CD4-positive, alpha-beta memory T cell (primary cell): ENCODE measurements at regions not wholly inside any gene's neighbourhood (a gene's known extent, or its start where the extent isn't known, plus 50 kb on each side); places are given as distances from the start of the nearest gene placed in this dataset.

Experiments used
- CTCF ChIA-PET: fragments of 350-600 bp; sonication (Branson Sonifier 250); formaldehyde crosslinking; loops from one replicate; lab custom pipeline; 2021; ENCODE audit warnings: inconsistent platforms; ENCODE audit not compliant: partially characterized antibody; lab: Charles Lee
- POLR2A ChIA-PET: fragments of 350-600 bp; sonication (Branson Sonifier 250); formaldehyde crosslinking; loops from one replicate; lab custom pipeline; 2021; ENCODE audit not compliant: partially characterized antibody; lab: Charles Lee
- DNase-seq, 5 donors: peaks; one replicate each; pipeline versions ENCODE4 v3.0.0 to v3.0.0-alpha.2; 2020 to 2022; ENCODE audit warnings: mixed read lengths in 1 of 5
- H3K27ac ChIP-seq: one replicate; pipeline ENCODE4 v1.7.0; 2013; ENCODE audit warnings: low read depth, low read length
- H3K27me3 ChIP-seq: 2 replicates; pipeline ENCODE4 v1.7.0; 2013; ENCODE audit warnings: mild to moderate bottlenecking, low read length, moderate library complexity; ENCODE audit not compliant: insufficient read depth
- H3K36me3 ChIP-seq: 2 replicates; pipeline ENCODE4 v1.7.0; 2013; ENCODE audit warnings: mild to moderate bottlenecking, low read length, moderate library complexity; ENCODE audit not compliant: insufficient read depth
- H3K4me1 ChIP-seq: 2 replicates; pipeline ENCODE4 v1.7.0; 2013; ENCODE audit warnings: mild to moderate bottlenecking, low read length, moderate library complexity; ENCODE audit not compliant: insufficient read depth
- H3K4me3 ChIP-seq, 2 donors: one replicate each; pipeline ENCODE4 v1.7.0; 2013; ENCODE audit warnings: low read length in 2 of 2, mild to moderate bottlenecking in 1 of 2
- H3K9me3 ChIP-seq, 2 donors: one replicate each; pipeline ENCODE4 v1.7.0; 2013; ENCODE audit warnings: low read length in 2 of 2, control low read depth in 1 of 2; ENCODE audit not compliant: control insufficient read depth in 1 of 2
- H3K27ac Mint-ChIP-seq, 7 donors: one replicate each; pipeline ENCODE4 v1.8.0; 2020 to 2021; ENCODE audit warnings: mixed read lengths in 7 of 7, mild to moderate bottlenecking in 6 of 7, inconsistent platforms in 3 of 7, moderate library complexity in 3 of 7
- H3K27me3 Mint-ChIP-seq, 2 donors: one replicate each; pipeline ENCODE4 v1.8.0; 2020 to 2021; ENCODE audit warnings: mixed read lengths in 2 of 2
- H3K36me3 Mint-ChIP-seq, 2 donors: one replicate each; pipeline ENCODE4 v1.8.0; 2020 to 2021; ENCODE audit warnings: mixed read lengths in 2 of 2, inconsistent platforms in 1 of 2, mild to moderate bottlenecking in 1 of 2
- H3K4me1 Mint-ChIP-seq, 4 donors: one replicate each; pipeline ENCODE4 v1.8.0; 2020 to 2021; ENCODE audit warnings: mixed read lengths in 4 of 4, mild to moderate bottlenecking in 1 of 4
- H3K4me3 Mint-ChIP-seq, 8 donors: one replicate each; pipeline ENCODE4 v1.8.0; 2020 to 2021; ENCODE audit warnings: mixed read lengths in 8 of 8, mild to moderate bottlenecking in 7 of 8, moderate library complexity in 6 of 8, inconsistent platforms in 3 of 8
- H3K9me3 Mint-ChIP-seq, 8 donors: one replicate each; pipeline ENCODE4 v1.8.0; 2020 to 2021; ENCODE audit warnings: mixed read lengths in 8 of 8, mild to moderate bottlenecking in 5 of 8, inconsistent platforms in 3 of 8, moderate library complexity in 1 of 8
- intact Hi-C: fragments of 100-400 bp; cut with micrococcal nuclease; formaldehyde crosslinking; loops from one replicate; pipeline ENCODE4 v1.15.1; 2023

DNA sequence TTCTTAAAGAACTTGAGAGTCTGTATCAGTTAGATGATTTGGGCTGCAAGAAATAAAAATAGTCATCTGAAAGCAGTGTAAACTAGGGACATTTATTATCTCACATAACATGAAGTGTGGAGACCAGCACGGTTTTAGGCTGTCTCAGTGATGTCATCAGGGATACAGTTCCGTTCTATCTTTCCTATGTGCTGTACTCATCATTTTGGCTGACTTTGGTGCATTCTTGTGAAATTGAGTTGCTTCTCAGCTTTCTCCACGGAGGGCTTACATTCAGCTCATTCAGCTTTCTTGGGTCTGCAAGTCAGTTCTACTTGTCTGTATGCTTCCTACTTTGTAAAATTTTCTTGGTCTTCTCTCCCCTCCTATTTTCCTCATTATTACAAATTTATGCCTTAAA lies 51.8 kb upstream of the LIN7C start:
- Histone ChIP-seq H3K27me3 (no peaks in the 10 kb centered on the region), H3K4me1 (no peaks in the 10 kb centered on the region), H3K9me3 (no peaks in the 10 kb centered on the region), H3K4me3 (no peak overlapping the region), H3K36me3 (no peaks in the 10 kb centered on the region), H3K27ac (no peak overlapping the region)
- no peak overlapping the region for H3K4me3 Mint-ChIP-seq
- no peaks in the 10 kb centered on the region for H3K36me3 Mint-ChIP-seq
- no peaks in the 10 kb centered on the region for H3K4me1 Mint-ChIP-seq
- CTCF ChIA-PET: no interaction called here
- no peaks in the 10 kb centered on the region for H3K27me3 Mint-ChIP-seq
- POLR2A ChIA-PET: no interaction called here
- H3K9me3 Mint-ChIP-seq: peaks cover 0 to 3% (median 0%) of the 10 kb centered on the region in 8 donors
- intact Hi-C loops: no loop called here
- DNase-seq: no peak
- no peak overlapping the region for H3K27ac Mint-ChIP-seq

DNA sequence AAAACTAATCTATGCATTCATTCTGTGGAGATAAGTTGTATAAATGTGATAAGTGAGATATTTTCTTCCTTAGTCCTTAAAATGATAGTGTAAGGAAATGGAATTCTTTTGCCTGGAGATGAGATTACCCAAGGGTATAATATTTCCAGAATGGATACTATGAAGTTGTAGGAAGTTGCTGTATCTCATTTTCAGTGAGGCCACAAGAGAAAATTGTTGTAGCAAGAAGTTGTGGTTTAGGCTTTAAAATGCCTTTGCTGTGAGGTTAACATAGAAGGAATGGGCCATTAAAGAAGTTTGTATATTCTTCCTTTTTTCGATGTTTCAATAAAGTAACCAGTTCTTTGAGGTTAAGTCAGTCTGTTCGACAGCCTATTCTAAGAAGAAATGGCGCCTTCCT lies 50.7 kb upstream of the LIN7C start:
- intact Hi-C loops: no loop called here
- no peak overlapping the region for H3K4me3 Mint-ChIP-seq
- no peaks in the 10 kb centered on the region for H3K27me3 ChIP-seq
- no peak overlapping the region for H3K4me3 ChIP-seq
- no peaks in the 10 kb centered on the region for H3K36me3 Mint-ChIP-seq
- no peak overlapping the region for H3K27ac ChIP-seq
- no peaks in the 10 kb centered on the region for H3K4me1 Mint-ChIP-seq
- peaks cover 0 to 3% (median 0%) of the 10 kb centered on the region in 8 donors for H3K9me3 Mint-ChIP-seq
- no peaks in the 10 kb centered on the region for H3K27me3 Mint-ChIP-seq
- H3K36me3 ChIP-seq: no peaks in the 10 kb centered on the region
- ChIA-PET CTCF (no interaction called here), POLR2A (no interaction called here)
- DNase-seq: no peak
- no peaks in the 10 kb centered on the region for H3K4me1 ChIP-seq
- H3K27ac Mint-ChIP-seq: no peak overlapping the region
- H3K9me3 ChIP-seq: no peaks in the 10 kb centered on the region
